CD4-positive, alpha-beta T cell (primary cell): ENCODE measurements at regions not wholly inside any gene's neighbourhood (a gene's known extent, or its start where the extent isn't known, plus 50 kb on each side); places are given as distances from the start of the nearest gene placed in this dataset.

Source experiments
- ATAC-seq: fragments of 200-7000 bp; cut with Tn5 transposase; one replicate; pipeline ENCODE4 v1.10.0; 2022; ENCODE audit warnings: mild to moderate bottlenecking; ENCODE audit not compliant: poor library complexity
- CTCF ChIA-PET: fragments of 350-600 bp; sonication (Branson Sonifier 250); formaldehyde crosslinking; loops from one replicate; lab custom pipeline; 2021; ENCODE audit warnings: antibody characterized with exemption, inconsistent platforms; lab: Charles Lee
- POLR2A ChIA-PET: fragments of 350-600 bp; sonication (Branson Sonifier 250); formaldehyde crosslinking; loops from one replicate; lab custom pipeline; 2021; ENCODE audit warnings: antibody characterized with exemption, inconsistent platforms; lab: Charles Lee
- DNase-seq, 14 experiments: peaks; one replicate each; pipeline ENCODE4 v3.0.0-alpha.2; 2013 to 2020; ENCODE audit warnings: mixed read lengths in 2 of 14
- H3K27ac ChIP-seq, 2 donors: one replicate each; pipeline versions ENCODE4 v1.5.1 to v1.7.0; 2013; ENCODE audit warnings: low read length in 2 of 2, low read depth in 1 of 2, mild to moderate bottlenecking in 1 of 2
- H3K27me3 ChIP-seq, 2 experiments: 1 replicate in 1 of 2; 2 replicates in 1 of 2; pipeline versions ENCODE4 v1.6.1 to v1.7.0; 2013; ENCODE audit warnings: low read length in 2 of 2, control low read depth in 1 of 2, mild to moderate bottlenecking in 1 of 2, moderate library complexity in 1 of 2; ENCODE audit not compliant: insufficient read depth in 2 of 2, control insufficient read depth in 1 of 2
- H3K36me3 ChIP-seq: one replicate; pipeline ENCODE4 v1.6.1; 2013; ENCODE audit warnings: low read length, control low read depth; ENCODE audit not compliant: insufficient read depth
- H3K4me1 ChIP-seq: one replicate; pipeline ENCODE4 v1.6.1; 2013; ENCODE audit warnings: low read length, control low read depth; ENCODE audit not compliant: insufficient read depth
- H3K4me3 ChIP-seq: one replicate; pipeline ENCODE4 v1.5.1; 2013; ENCODE audit warnings: mild to moderate bottlenecking, low read length, moderate library complexity
- H3K9me3 ChIP-seq, 2 experiments: 1 replicate in 1 of 2; 2 replicates in 1 of 2; pipeline versions ENCODE4 v1.6.1 to v1.7.0; 2013; ENCODE audit warnings: low read length in 2 of 2, mild to moderate bottlenecking in 2 of 2, control low read depth in 1 of 2, moderate library complexity in 1 of 2; ENCODE audit not compliant: control insufficient read depth in 1 of 2, insufficient read depth in 1 of 2
- H3K27ac Mint-ChIP-seq: one replicate; pipeline ENCODE4 v1.8.0; 2020; ENCODE audit warnings: mixed read lengths
- H3K27me3 Mint-ChIP-seq: one replicate; pipeline ENCODE4 v1.8.0; 2021; ENCODE audit warnings: mixed read lengths
- H3K36me3 Mint-ChIP-seq: one replicate; pipeline ENCODE4 v1.8.0; 2021; ENCODE audit warnings: low read depth, mixed read lengths
- H3K4me1 Mint-ChIP-seq: one replicate; pipeline ENCODE4 v1.8.0; 2021; ENCODE audit warnings: low read depth, mixed read lengths
- H3K4me3 Mint-ChIP-seq: one replicate; pipeline ENCODE4 v1.8.0; 2020; ENCODE audit warnings: mild to moderate bottlenecking, mixed read lengths
- H3K9me3 Mint-ChIP-seq: one replicate; pipeline ENCODE4 v1.8.0; 2020; ENCODE audit warnings: mixed read lengths
- CTCF ChIP-seq: fragments of 200-600 bp; IDR thresholded peaks from one replicate; pipeline ENCODE4 v1.8.0; 2022; ENCODE audit warnings: antibody characterized with exemption, mild to moderate bottlenecking
- intact Hi-C, 2 experiments: fragments of 100-400 bp; cut with DNase I in 1 of 2; cut with micrococcal nuclease in 1 of 2; formaldehyde crosslinking; loops; one replicate each; pipeline versions ENCODE4 v1.15.1 to v1.9.0; 2023 to 2025; cut with DNase I, micrococcal nuclease

GRCh38 chr12:39105111-39105510 is 199.7 kb upstream of the CPNE8 start:
- no peaks in the 10 kb centered on the region for H3K36me3 ChIP-seq
- H3K4me1 Mint-ChIP-seq, result no peaks in the 10 kb centered on the region
- DNase-seq (no peak), ATAC-seq (no peak)
- no peaks in the 10 kb centered on the region for H3K9me3 ChIP-seq
- no peaks in the 10 kb centered on the region for H3K27me3 ChIP-seq
- H3K27ac Mint-ChIP-seq, result no peak overlapping the region
- intact Hi-C loops, result loop anchor here in 1 of 2 experiments (10.0 kb wide), 1 partner anchor 970 kb away; no protein-coding TSS in a partner anchor
- H3K4me3 ChIP-seq, result no peak overlapping the region
- ChIA-PET POLR2A (no interaction called here), CTCF (no interaction called here)
- no peak overlapping the region for H3K4me3 Mint-ChIP-seq
- H3K4me1 ChIP-seq, result no peaks in the 10 kb centered on the region
- H3K9me3 Mint-ChIP-seq, result no peaks in the 10 kb centered on the region
- no peak for TF ChIP-seq CTCF
- H3K27ac ChIP-seq, result no peak overlapping the region
- no peaks in the 10 kb centered on the region for H3K27me3 Mint-ChIP-seq
- no peaks in the 10 kb centered on the region for H3K36me3 Mint-ChIP-seq

GRCh38 chr12:39103552-39104165 is 198.3 kb upstream of the CPNE8 start:
- no peaks in the 10 kb centered on the region for H3K4me1 Mint-ChIP-seq
- no peaks in the 10 kb centered on the region for H3K27me3 ChIP-seq
- H3K4me1 ChIP-seq, result no peaks in the 10 kb centered on the region
- no peaks in the 10 kb centered on the region for H3K9me3 Mint-ChIP-seq
- POLR2A ChIA-PET, result no interaction called here
- intact Hi-C loops, result loop anchor here in 1 of 2 experiments (5.0 to 10.0 kb wide), 3 partner anchors 181 to 969 kb away; no protein-coding TSS in a partner anchor
- ATAC-seq, result peak; percentile 51
- CTCF ChIA-PET, result interaction anchor here (1.1 to 1.2 kb wide), 2 partner anchors 18 to 144 kb away, joined by 3 read pairs; no protein-coding TSS in a partner anchor
- H3K27ac Mint-ChIP-seq, result no peak overlapping the region
- TF ChIP-seq CTCF, result peak; percentile 53
- no peaks in the 10 kb centered on the region for H3K27me3 Mint-ChIP-seq
- peak in 4 of 14 experiments; percentile 3 to 59 (median 50) for DNase-seq
- H3K36me3 ChIP-seq, result no peaks in the 10 kb centered on the region
- no peak overlapping the region for H3K4me3 ChIP-seq
- H3K27ac ChIP-seq, result no peak overlapping the region
- no peaks in the 10 kb centered on the region for H3K9me3 ChIP-seq
- no peak overlapping the region for H3K4me3 Mint-ChIP-seq
- H3K36me3 Mint-ChIP-seq, result no peaks in the 10 kb centered on the region

- H3K4me3 Mint-ChIP-seq, result no peak overlapping the region
- Histone ChIP-seq H3K36me3 (no peaks in the 10 kb centered on the region), H3K4me3 (no peak overlapping the region), H3K27ac (no peak overlapping the region), H3K27me3 (no peaks in the 10 kb centered on the region), H3K4me1 (no peaks in the 10 kb centered on the region), H3K9me3 (no peaks in the 10 kb centered on the region)
- no peak for ATAC-seq
- no peaks in the 10 kb centered on the region for H3K36me3 Mint-ChIP-seq
- no peaks in the 10 kb centered on the region for H3K9me3 Mint-ChIP-seq
- no peaks in the 10 kb centered on the region for H3K27me3 Mint-ChIP-seq
- intact Hi-C loops, result loop anchor here in 1 of 2 experiments (5.0 to 10.0 kb wide), 3 partner anchors 180 to 968 kb away; no protein-coding TSS in a partner anchor
- no peak for DNase-seq
- POLR2A ChIA-PET, result interaction anchor here (0.6 kb wide), 1 partner anchor 69 kb away, joined by 3 read pairs; no protein-coding TSS in a partner anchor
- no peak for TF ChIP-seq CTCF
- CTCF ChIA-PET, result no interaction called here
- H3K27ac Mint-ChIP-seq, result no peak overlapping the region
- no peaks in the 10 kb centered on the region for H3K4me1 Mint-ChIP-seq
Observed at GRCh38 chr12:39102474-39103209, 197.3 kb upstream of the CPNE8 start.
